BJ (cell line): ENCODE measurements at regions not wholly inside any gene's neighbourhood (a gene's known extent, or its start where the extent isn't known, plus 50 kb on each side); places are given as distances from the start of the nearest gene placed in this dataset.

Experiments used
- CTCF ChIA-PET: fragments of 350-600 bp; formaldehyde crosslinking; extraction: SDS; loops from one replicate; lab custom pipeline; 2021; ENCODE audit warnings: antibody characterized with exemption, inconsistent platforms; lab: Yijun Ruan, JAX
- POLR2A ChIA-PET: fragments of 300-600 bp; sonication (Branson Sonifier 250); formaldehyde crosslinking; extraction: SDS; loops from one replicate; lab custom pipeline; 2021; ENCODE audit warnings: antibody characterized with exemption; lab: Charles Lee
- DNase-seq: peaks from one replicate; pipeline ENCODE4 v3.0.0-alpha.2; 2011; ENCODE audit warnings: low read depth
- H3K27me3 ChIP-seq: 2 replicates; pipeline ENCODE4 v1.6.0; 2011; ENCODE audit warnings: low read length; ENCODE audit not compliant: control insufficient read depth, insufficient read depth
- H3K36me3 ChIP-seq: 2 replicates; pipeline ENCODE4 v1.5.1; 2011; ENCODE audit warnings: low read length; ENCODE audit not compliant: control insufficient read depth, insufficient read depth
- H3K4me3 ChIP-seq: 2 replicates; pipeline ENCODE4 v1.5.1; 2011; ENCODE audit warnings: low read depth, mild to moderate bottlenecking, control low read depth, low read length
- TF ChIP-seq, protein P1 (sequence below): IDR thresholded peaks from 2 replicates; pipeline ENCODE4 v1.5.1; 2011; ENCODE audit warnings: low read depth, mild to moderate bottlenecking, control low read depth, inconsistent platforms, low read length, moderate library complexity; ENCODE audit not compliant: insufficient read depth

DNA sequence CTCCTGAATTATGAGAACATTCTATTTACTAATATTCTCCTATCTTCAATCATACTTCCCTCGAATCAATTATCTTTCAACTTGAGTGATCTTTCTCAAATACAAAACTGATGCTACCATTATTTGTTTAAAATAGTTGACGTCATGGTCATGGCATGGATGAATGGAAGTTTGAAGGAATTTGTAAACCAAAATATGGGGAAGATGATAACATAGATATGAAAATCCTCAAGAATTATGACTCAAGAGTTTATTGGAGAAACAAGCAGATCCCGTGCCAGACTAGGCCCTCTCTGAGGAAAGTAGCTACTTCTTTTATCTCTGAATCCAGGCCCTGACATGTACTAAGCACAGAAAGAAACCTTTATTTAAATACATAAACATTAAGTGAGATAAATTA, 270.4 kb upstream of the MC4R start:
- ChIA-PET POLR2A (no interaction called here), CTCF (no interaction called here)
- TF ChIP-seq, protein P1, sequence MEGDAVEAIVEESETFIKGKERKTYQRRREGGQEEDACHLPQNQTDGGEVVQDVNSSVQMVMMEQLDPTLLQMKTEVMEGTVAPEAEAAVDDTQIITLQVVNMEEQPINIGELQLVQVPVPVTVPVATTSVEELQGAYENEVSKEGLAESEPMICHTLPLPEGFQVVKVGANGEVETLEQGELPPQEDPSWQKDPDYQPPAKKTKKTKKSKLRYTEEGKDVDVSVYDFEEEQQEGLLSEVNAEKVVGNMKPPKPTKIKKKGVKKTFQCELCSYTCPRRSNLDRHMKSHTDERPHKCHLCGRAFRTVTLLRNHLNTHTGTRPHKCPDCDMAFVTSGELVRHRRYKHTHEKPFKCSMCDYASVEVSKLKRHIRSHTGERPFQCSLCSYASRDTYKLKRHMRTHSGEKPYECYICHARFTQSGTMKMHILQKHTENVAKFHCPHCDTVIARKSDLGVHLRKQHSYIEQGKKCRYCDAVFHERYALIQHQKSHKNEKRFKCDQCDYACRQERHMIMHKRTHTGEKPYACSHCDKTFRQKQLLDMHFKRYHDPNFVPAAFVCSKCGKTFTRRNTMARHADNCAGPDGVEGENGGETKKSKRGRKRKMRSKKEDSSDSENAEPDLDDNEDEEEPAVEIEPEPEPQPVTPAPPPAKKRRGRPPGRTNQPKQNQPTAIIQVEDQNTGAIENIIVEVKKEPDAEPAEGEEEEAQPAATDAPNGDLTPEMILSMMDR, result no peak
- no peak for DNase-seq
- Histone ChIP-seq H3K4me3 (no peak overlapping the region), H3K27me3 (no peaks in the 10 kb centered on the region), H3K36me3 (no peaks in the 10 kb centered on the region)

DNA sequence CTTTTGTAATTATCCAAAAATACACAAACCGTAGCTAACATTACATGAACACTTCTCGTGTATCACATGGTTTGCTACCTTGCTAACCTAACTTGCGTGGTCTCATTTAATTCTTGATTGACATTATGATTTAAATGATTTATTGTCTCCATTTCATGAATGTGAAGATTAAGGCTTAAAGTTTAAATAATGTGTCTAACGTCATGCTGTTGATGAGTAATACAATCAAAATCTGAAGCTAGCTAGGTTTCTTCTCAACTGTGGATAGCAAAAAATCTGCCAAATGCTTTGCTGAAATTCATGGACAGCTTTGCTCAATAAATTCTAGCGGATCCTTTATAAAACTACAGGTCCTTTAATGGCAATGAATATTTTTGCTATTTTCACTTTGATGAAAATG, 274.1 kb upstream of the MC4R start:
- H3K4me3 ChIP-seq, result no peak overlapping the region
- POLR2A ChIA-PET, result no interaction called here
- H3K36me3 ChIP-seq, result no peaks in the 10 kb centered on the region
- H3K27me3 ChIP-seq, result no peaks in the 10 kb centered on the region
- CTCF ChIA-PET, result no interaction called here
- no peak for DNase-seq
- TF ChIP-seq, protein P1, result no peak

DNA sequence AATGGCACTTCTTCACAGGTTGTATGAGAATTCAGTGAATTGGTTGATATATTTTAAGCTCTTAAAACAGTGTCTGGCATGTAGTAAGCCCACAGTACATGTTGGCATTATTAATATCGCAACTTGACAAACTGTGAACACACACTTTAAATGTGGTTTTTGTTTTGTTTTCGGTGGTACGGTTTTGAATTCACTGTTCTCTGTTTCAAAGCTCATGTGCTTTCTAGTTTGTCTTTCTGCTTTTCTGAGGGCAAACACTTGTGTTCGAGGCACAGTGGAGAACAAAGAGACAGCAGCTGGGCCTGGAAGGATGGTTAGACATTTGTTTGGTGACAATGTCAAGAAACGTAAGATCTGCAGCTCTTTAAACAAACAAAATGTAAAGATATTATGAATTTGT, 276.5 kb upstream of the MC4R start:
- TF ChIP-seq, protein P1, result no peak
- Histone ChIP-seq H3K36me3 (no peaks in the 10 kb centered on the region), H3K4me3 (no peak overlapping the region), H3K27me3 (no peaks in the 10 kb centered on the region)
- ChIA-PET CTCF (no interaction called here), POLR2A (no interaction called here)
- no peak for DNase-seq

DNA sequence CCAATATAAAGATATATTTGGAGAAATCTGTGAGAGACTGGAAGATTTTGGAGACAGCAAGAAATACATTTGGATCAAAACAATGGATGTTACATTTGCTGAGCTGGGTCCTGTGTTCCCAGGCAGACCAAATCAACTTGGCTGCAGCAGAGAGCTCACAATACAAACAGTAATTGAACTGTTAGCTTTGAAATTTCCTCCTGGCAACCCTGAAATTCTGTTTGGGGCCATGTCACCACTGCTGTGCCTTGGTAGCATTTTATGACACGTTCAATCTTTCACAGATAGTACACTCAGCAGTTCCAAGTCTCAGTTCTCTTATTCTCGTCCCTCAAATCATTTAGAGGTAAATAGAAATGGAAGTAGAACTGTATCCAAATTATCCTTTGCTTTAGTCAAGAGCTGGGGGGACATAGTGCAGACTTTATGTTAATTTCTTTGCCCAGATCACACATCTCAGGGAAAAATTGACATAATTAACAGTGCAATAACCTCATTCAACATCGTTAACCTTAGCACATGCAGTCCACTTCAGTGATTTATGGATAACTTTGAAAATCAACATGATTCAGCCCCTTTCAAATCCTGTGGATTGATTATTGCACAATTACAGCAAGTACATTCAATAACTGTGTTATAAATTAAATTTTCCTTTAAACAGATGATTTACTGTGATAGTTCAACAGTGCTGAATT, 277.4 kb upstream of the MC4R start:
- Histone ChIP-seq H3K36me3 (no peaks in the 10 kb centered on the region), H3K27me3 (no peaks in the 10 kb centered on the region), H3K4me3 (no peak overlapping the region)
- POLR2A ChIA-PET, result no interaction called here
- DNase-seq, result no peak
- TF ChIP-seq, protein P1, result no peak
- CTCF ChIA-PET, result no interaction called here

DNA sequence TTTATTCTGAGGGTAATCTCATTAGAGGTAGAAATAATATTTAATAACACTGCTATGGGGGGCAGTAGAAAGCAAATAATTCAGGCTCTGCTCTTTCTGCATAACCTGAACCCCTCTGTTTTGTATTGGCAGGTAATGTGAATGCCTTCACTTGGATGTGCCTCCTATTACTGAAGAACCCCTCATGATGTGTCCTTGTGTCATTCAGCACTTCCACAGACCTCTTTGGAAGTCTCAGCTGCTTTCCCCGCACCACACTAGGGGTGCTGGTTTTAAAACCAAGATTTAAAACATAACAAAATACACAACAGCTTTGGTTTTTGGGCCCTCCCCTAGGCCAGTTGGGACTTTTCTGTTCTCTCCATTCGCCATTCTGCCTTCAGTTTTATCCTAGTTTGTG, 281.7 kb upstream of the MC4R start:
- no peaks in the 10 kb centered on the region for H3K36me3 ChIP-seq
- TF ChIP-seq, protein P1, result no peak
- CTCF ChIA-PET, result no interaction called here
- no peak overlapping the region for H3K4me3 ChIP-seq
- POLR2A ChIA-PET, result no interaction called here
- H3K27me3 ChIP-seq, result no peaks in the 10 kb centered on the region
- no peak for DNase-seq
